A549 (cell line): ENCODE measurements at regions not wholly inside any gene's neighbourhood (a gene's known extent, or its start where the extent isn't known, plus 50 kb on each side); places are given as distances from the start of the nearest gene placed in this dataset.

Source experiments
- ATAC-seq, 2 experiments: fragments of 200-7000 bp in 1 of 2; fragments of >200 bp in 1 of 2; cut with Nextera tagmentation in 1 of 2; cut with Tn5 transposase in 1 of 2; 3 replicates each; pipeline versions ENCODE4 v1.8.0 to v1.9.1; 2018 to 2020; ENCODE audit warnings: mild to moderate bottlenecking in 1 of 2, moderate library complexity in 1 of 2
- CTCF ChIA-PET: fragments of 300-600 bp; sonication (Branson Sonifier 250); formaldehyde crosslinking; extraction: SDS; loops from one replicate; lab custom pipeline; 2021; ENCODE audit warnings: antibody characterized with exemption, inconsistent platforms; lab: Yijun Ruan, JAX
- POLR2A ChIA-PET: fragments of 350-600 bp; formaldehyde crosslinking; extraction: SDS; loops from one replicate; lab custom pipeline; 2021; ENCODE audit warnings: antibody characterized with exemption, inconsistent platforms; lab: Yijun Ruan, JAX
- DNase-seq, 2 experiments: peaks; one replicate each; pipeline versions ENCODE4 v3.0.0 to v3.0.0-alpha.2; 2011 to 2016; ENCODE audit warnings: low read depth in 1 of 2, low spot score in 1 of 2
- FAIRE-seq: peaks from 2 replicates; lab custom pipeline; 2011; peaks lifted over from hg19 to GRCh38; lab: Jason Lieb, UNC
- H3K27ac ChIP-seq, 2 experiments: fragments of >200 bp; sonication (Bioruptor Twin); formaldehyde crosslinking; 3 replicates each; pipeline ENCODE4 v1.5.1; 2016 to 2017
- H3K4me1 ChIP-seq: fragments of >200 bp; sonication (Bioruptor Twin); formaldehyde crosslinking; 3 replicates; pipeline ENCODE4 v1.6.1; 2016
- H3K4me2 ChIP-seq: fragments of >200 bp; sonication (Bioruptor Twin); formaldehyde crosslinking; 3 replicates; pipeline ENCODE4 v1.6.1; 2016
- H3K4me3 ChIP-seq: fragments of >200 bp; sonication (Bioruptor Twin); formaldehyde crosslinking; 3 replicates; pipeline ENCODE4 v1.5.1; 2016
- H3K9me3 ChIP-seq: fragments of >200 bp; sonication (Bioruptor Twin); formaldehyde crosslinking; 3 replicates; pipeline ENCODE4 v1.6.1; 2016
- ATOH8 ChIP-seq: fragments of 250-450 bp; sonication (Bioruptor Pico); IDR thresholded peaks from 2 replicates; pipeline ENCODE4 v1.5.0; 2020; ENCODE audit warnings: low read depth, mild to moderate bottlenecking, moderate library complexity
- CEBPB ChIP-seq, 2 experiments: fragments of >200 bp in 1 of 2; sonication (Bioruptor Twin) in 1 of 2; formaldehyde crosslinking in 1 of 2; IDR thresholded peaks; 2 replicates each; pipeline ENCODE4 v1.6.1; 2012 to 2016
- CTCF ChIP-seq: fragments of >200 bp; sonication (Bioruptor Twin); formaldehyde crosslinking; IDR thresholded peaks from 3 replicates; pipeline ENCODE4 v1.5.1; 2016
- E2F6 ChIP-seq: IDR thresholded peaks from 2 replicates; pipeline ENCODE4 v1.6.1; 2012; ENCODE audit warnings: low read depth, borderline replicate concordance
- EHF ChIP-seq: fragments of 250-450 bp; sonication (Bioruptor Pico); IDR thresholded peaks from 2 replicates; pipeline ENCODE4 v1.5.0; 2020; ENCODE audit warnings: mild to moderate bottlenecking
- FOSB ChIP-seq: fragments of 250-450 bp; sonication (Bioruptor Pico); IDR thresholded peaks from 2 replicates; pipeline ENCODE4 v1.5.0; 2020; ENCODE audit warnings: mild to moderate bottlenecking, moderate library complexity
- GATA3 ChIP-seq: IDR thresholded peaks from 2 replicates; pipeline ENCODE4 v1.6.1; 2012; ENCODE audit warnings: borderline replicate concordance
- HES2 ChIP-seq: fragments of >200 bp; sonication (Bioruptor Twin); formaldehyde crosslinking; IDR thresholded peaks from 2 replicates; pipeline ENCODE4 v1.6.1; 2016
- HEYL ChIP-seq: fragments of 250-450 bp; sonication (Bioruptor Pico); IDR thresholded peaks from 2 replicates; pipeline ENCODE4 v1.8.0; 2021; ENCODE audit warnings: mild to moderate bottlenecking, moderate library complexity
- KDM5A ChIP-seq: fragments of 200-600 bp; sonication (generic); IDR thresholded peaks from 2 replicates; pipeline ENCODE4 v1.6.1; 2016; ENCODE audit warnings: antibody characterized with exemption, mild to moderate bottlenecking
- MAFK ChIP-seq: fragments of 450-650 bp; IDR thresholded peaks from 2 replicates; pipeline ENCODE4 v1.6.1; 2014; ENCODE audit not compliant: partially characterized antibody
- MAX ChIP-seq: IDR thresholded peaks from 2 replicates; pipeline ENCODE4 v1.6.1; 2012
- POLR2A ChIP-seq: IDR thresholded peaks from 2 replicates; pipeline ENCODE4 v1.6.1; 2012; ENCODE audit warnings: mild to moderate bottlenecking, low read length
- RAD21 ChIP-seq, 2 experiments: fragments of >200 bp in 1 of 2; sonication (Bioruptor Twin) in 1 of 2; formaldehyde crosslinking in 1 of 2; IDR thresholded peaks in 1 of 2; conservative IDR thresholded peaks in 1 of 2; 2 replicates in 1 of 2; 3 replicates in 1 of 2; pipeline ENCODE4 v1.6.1; 2012 to 2018; ENCODE audit warnings: inconsistent platforms in 1 of 2
- SMC3 ChIP-seq: fragments of >200 bp; sonication (Bioruptor Twin); formaldehyde crosslinking; IDR thresholded peaks from 3 replicates; pipeline ENCODE4 v1.6.1; 2018; ENCODE audit warnings: inconsistent platforms
- TFCP2L1 ChIP-seq: fragments of 250-450 bp; sonication (Bioruptor Pico); IDR thresholded peaks from 2 replicates; pipeline ENCODE4 v1.5.0; 2021; ENCODE audit warnings: mild to moderate bottlenecking
- ZNF302 ChIP-seq: fragments of 250-450 bp; sonication (Bioruptor Pico); IDR thresholded peaks from 2 replicates; pipeline ENCODE4 v1.9.0; 2021; ENCODE audit warnings: inconsistent platforms, mild to moderate bottlenecking, moderate library complexity
- WGBS: methylation state at CpG from one replicate; pipeline ENCODE4 v1.1.6; 2017; ENCODE audit errors: missing lambda C conversion rate; 5-methylcytosine and 5-hydroxymethylcytosine counted together

- ATAC-seq (no peak), FAIRE-seq (no peak), DNase-seq (no peak)
- Histone ChIP-seq H3K9me3 (no peaks in the 10 kb centered on the region), H3K4me2 (no peak overlapping the region), H3K4me3 (no peak overlapping the region), H3K4me1 (no peaks in the 10 kb centered on the region), H3K27ac (no peak overlapping the region)
- TF ChIP-seq SMC3 (no peak), ZNF302 (CRISPR knock-in tag) (no peak), ATOH8 (CRISPR knock-in tag) (no peak), RAD21 (conservative IDR thresholded peaks at IDR 0.05 in 1 of 2, IDR thresholded peaks at IDR 0.05 in 1 of 2) (no peak), HES2 (no peak)
- CTCF ChIA-PET: no interaction called here
- 60% methylated on average over 4 of the region's 4 CpGs for WGBS
- POLR2A ChIA-PET: no interaction called here
Measured at GRCh38 chr1:114231301-114231700, 77.6 kb upstream of the SYT6 start.

GRCh38 chr1:114229368-114229767 lies 75.7 kb upstream of the SYT6 start:
- H3K4me1 ChIP-seq: no peaks in the 10 kb centered on the region
- H3K4me2 ChIP-seq: no peak overlapping the region
- ChIA-PET CTCF (no interaction called here), POLR2A (no interaction called here)
- DNase-seq: no peak
- no peak overlapping the region for H3K4me3 ChIP-seq
- no peaks in the 10 kb centered on the region for H3K9me3 ChIP-seq
- FAIRE-seq: no peak
- H3K27ac ChIP-seq: no peak overlapping the region
- no peak for TF ChIP-seq CTCF
- ATAC-seq: no peak
- WGBS: 57% methylated on average over 6 of the region's 7 CpGs

GRCh38 chr1:114227059-114227458 lies 73.4 kb upstream of the SYT6 start:
- H3K4me2 ChIP-seq: no peak overlapping the region
- POLR2A ChIA-PET: no interaction called here
- H3K4me1 ChIP-seq: no peaks in the 10 kb centered on the region
- H3K9me3 ChIP-seq: no peaks in the 10 kb centered on the region
- no peak for TF ChIP-seq MAFK
- no peak for TF ChIP-seq HEYL (CRISPR knock-in tag)
- TF ChIP-seq KDM5A: no peak
- TF ChIP-seq POLR2A: no peak
- TF ChIP-seq GATA3: no peak
- TF ChIP-seq EHF (CRISPR knock-in tag): no peak
- no peak for TF ChIP-seq TFCP2L1 (CRISPR knock-in tag)
- TF ChIP-seq CTCF: no peak
- TF ChIP-seq E2F6: no peak
- no peak for TF ChIP-seq MAX
- TF ChIP-seq CEBPB (IDR thresholded peaks at IDR 0.05): no peak
- no peak for TF ChIP-seq FOSB (CRISPR knock-in tag)
- no peak overlapping the region for H3K27ac ChIP-seq
- WGBS: 21% methylated on average over 4 of the region's 4 CpGs
- no peak for FAIRE-seq
- DNase-seq: no peak
- CTCF ChIA-PET: interaction anchor here (1.3 kb wide), 1 partner anchor 29 kb away, joined by 4 read pairs; no protein-coding TSS in a partner anchor
- no peak for ATAC-seq
- no peak overlapping the region for H3K4me3 ChIP-seq
